GM19035 (cell line): ENCODE measurements at regions not wholly inside any gene's neighbourhood (a gene's known extent, or its start where the extent isn't known, plus 50 kb on each side); places are given as distances from the start of the nearest gene placed in this dataset.
"Not testable (repeated sequence)": the region's sequence is repeated elsewhere in the genome, so short reads cannot be mapped to it uniquely, and the experiment has no call there.

Experiments used
- ATAC-seq: cut with Tn5 transposase; IDR thresholded peaks from one replicate; pipeline ENCODE4 v1.9.1; 2021; ENCODE audit not compliant: unreplicated experiment

DNA sequence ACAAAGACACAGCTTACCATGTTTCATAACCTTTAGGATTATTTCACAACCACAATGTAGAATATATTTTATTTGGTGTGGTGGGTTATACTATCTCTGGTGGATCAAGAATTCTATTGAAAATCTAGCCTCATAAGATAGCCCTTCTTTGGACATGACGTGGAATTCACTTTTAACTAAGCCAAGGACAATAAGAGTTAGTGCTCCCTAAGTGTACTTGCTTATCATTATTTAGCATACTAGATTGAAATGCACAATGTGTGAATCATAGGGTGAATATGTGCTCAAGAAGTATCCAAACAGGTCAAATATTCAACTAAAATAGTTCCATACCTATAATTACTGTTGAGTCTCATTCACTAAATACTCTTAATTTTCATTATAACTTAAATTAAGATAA lies 1179.5 kb upstream of the GOT2 start:
- ATAC-seq = no peak

DNA sequence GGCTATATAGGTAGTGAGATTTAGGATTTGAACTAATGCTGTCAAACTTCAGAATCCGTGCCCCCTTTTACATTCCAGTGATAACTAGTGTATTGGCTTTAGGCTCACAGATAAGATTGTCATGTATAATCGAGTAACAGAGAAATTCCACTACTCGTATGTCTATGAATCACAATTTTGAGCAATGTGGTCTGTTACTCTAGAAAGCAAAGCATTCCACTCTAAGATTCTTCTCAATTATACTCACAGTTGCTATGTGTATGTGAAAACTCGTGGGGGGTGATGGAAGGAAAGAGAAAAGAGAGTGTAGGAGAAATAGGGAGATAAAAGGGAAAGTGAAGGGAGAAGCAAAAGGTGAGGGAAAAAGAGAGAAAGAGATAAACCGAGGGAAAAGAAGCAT lies 1175.1 kb upstream of the GOT2 start:
- ATAC-seq = no peak

DNA sequence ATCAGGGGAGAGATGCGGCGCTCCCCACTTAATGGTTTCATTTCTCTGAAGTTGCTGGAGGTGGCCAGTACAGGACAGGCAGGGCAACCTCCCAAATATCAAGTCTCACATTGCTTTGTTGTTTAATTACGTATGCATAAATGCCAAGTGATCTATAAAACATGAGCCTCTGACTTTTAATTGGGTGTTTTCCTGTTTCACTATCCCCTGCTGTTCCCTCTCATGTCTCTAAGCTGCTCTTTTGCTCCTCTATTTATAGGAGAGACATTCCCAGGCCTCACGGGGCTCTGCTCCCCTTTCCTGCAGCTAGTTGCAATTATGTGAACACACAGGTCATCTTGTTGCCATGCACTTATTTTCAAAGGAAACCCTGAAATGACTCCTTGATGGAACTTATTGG lies 1173.5 kb upstream of the GOT2 start:
- no peak for ATAC-seq

DNA sequence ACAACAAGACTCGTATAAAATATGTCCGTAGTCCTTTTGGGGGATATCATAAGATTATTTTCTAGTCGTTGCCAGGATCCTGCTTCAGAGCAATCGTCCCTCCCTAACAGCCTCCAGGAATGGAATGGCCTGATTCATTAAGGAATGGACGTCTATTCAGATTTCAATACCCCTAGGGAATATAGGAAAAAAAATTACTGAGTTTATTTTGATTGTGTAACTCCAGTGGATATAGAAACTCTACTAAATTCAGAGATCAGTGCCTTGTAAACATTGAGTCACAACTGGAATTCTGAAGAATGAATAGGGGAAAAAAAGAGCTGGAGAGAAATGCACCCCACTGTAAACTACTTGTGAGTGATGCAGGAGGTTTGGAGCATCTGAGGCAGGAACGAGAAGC lies 1171.5 kb upstream of the GOT2 start:
- no peak for ATAC-seq

DNA sequence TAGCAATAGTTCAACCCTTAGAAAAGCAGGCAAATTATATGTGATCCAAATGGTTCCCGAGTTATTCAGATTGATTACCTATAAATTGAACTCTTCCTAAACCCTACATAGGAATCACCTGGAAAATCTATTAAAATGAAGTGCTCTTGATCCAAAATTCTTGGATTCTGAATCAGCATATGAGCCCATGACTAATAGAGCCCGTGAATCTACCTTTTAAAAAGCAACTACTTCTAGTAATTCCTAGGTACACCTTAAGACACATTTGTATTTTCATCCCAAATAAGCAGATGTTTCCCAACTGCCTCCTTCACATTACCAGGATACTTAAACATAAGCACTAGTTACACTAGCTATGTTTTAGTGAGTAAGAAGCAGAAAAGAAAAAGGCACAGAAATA lies 1171.0 kb upstream of the GOT2 start:
- no peak for ATAC-seq

DNA sequence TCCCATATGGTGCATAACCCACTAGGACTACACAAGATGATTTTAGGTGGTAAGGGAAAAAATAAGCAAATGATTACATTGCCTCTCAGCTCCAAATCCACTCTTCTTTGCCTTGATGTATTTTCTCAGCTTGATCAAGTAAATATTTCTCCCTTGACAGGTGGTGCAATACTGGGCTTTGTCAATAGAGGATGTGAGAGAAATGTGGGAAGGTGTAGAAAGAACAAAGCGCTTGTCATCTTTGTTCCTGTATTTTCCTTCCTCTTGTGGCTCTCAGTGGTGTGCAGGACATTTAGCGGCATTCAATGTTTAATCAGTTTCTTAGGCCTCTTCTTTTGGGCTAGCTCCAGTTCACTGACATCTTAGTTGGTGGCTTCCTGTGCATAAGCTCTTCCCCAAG lies 1165.8 kb upstream of the GOT2 start:
- ATAC-seq = no peak

DNA sequence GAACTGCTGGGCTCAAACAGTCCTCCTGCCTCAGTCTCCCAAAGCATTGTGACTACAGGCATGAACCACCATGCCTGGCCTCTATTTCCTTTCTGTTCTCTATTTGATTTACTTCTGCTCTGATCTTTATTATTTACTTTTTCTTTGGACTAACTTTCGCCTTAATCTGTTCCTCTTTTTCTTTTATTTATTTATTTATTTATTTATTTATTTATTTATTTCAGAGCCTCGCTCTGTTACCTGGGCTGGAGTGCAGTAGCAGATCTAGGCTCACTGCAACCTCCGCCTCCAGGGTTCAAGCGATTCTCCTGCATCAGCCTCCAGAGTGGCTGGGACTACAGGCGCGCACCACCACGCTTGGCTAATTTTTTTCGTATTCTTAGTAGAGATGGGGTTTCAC lies 1158.3 kb upstream of the GOT2 start:
- ATAC-seq = no peak

DNA sequence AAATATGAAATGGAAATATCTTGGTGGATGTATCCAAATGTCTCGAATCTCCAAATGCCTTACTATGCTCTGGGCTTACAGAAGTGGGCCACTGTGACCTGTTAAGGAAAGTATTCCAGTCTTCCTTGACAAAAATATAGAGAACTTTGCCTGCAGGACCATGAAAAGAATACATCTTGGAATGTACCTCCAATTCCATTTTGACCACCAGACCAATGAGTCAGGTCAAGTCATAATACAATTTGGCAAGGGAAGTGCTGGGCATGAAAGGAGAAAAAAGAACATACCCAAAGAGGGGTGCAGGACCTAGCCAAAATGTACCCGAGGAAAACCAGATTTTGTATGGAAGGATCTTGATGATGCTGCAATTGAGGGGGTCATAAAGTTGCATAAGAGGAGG lies 1153.7 kb upstream of the GOT2 start:
- ATAC-seq = no peak

DNA sequence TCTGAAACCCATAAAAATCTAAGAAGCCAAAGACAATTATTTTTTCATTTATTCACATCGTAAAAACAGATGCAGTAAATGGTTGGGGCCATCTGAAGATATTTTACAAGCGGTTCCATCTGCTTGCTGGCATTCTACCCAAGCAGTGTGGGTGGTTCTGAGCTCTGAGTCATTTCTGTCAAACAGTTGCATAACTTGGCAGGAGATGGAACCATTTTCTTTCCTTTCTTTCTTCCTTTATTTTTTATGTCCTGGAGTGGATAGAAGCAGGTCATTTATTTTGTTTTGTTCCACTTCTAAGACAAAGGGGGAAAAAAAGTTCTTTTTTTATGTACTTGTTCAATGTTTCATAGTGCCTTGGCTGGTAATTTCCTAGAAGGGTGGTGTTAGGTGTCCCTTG lies 1151.9 kb upstream of the GOT2 start:
- no peak for ATAC-seq

DNA sequence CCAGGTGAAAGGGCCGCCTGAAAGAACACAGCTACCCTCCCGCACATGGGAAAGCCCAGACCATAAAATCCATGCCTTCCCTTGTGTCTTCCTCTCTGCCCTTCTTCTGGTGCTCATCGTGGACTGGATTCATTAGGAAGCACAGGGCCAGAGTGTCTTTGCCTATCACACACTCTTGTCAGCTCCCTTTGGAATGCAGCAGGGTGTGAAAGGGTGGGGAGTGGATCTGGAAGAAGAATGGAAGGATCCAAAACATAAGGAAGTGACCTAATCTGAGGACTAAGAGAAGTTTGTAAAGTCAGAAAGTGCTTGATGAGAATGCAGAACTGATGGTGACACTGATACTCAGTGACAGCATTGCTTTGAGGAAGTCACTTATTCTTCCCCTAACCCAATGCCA lies 1147.3 kb upstream of the GOT2 start:
- no peak for ATAC-seq

DNA sequence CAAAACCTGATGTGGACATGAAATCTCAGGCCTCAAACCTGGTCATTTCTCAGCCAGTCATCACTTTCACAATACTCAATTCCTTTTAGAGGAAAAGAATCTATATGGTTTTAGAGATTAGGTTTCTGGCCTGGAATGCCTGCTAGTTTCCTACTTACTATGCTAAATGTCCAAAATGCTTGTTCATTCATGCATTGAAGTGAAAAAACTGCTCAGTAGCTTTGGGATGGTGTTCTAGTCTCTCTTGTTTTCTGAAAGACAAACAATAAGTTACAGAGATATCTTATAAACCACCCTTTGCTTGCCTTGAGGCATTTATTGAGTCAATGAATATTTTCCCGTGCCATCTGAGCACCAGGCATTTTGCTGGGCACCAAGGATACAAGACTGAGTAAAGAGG lies 1146.5 kb upstream of the GOT2 start:
- no peak for ATAC-seq

DNA sequence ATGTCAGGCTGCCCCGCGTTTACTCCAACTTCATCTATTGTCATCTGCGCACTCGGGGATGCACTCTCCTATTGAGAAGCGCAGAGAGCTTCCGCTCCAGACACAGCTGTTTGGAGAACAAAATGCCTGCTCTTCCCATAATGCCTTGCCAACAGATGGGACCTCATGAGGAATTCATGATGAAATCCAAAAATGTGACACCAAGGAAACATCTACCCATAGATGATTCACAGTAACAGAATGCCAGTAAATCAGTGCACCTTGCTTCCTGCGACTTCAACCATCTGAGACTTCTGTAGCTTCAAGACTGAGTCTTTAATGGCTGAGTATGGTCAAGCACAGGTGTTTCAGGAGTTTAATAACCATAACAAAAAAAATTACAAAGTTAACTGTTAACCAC lies 1144.9 kb upstream of the GOT2 start:
- no peak for ATAC-seq

DNA sequence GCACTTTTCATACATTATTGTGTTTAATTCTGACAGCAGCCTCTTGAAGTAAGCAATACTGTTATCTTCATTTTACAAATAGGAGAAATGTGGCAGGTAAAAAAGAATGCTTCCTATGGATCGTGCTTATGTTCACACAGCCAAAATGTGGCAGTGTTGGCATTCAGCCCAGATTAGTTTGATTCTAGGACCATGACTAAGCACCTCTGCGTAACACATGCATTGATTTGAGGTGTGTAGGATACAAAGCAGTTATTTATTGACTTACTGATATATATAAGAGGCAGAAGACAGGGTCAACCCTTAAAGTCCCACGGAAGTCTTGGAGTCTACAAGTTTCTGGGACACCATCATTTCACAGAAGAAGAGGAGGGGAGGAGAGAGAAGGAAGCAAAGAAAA lies 1144.4 kb upstream of the GOT2 start:
- no peak for ATAC-seq

DNA sequence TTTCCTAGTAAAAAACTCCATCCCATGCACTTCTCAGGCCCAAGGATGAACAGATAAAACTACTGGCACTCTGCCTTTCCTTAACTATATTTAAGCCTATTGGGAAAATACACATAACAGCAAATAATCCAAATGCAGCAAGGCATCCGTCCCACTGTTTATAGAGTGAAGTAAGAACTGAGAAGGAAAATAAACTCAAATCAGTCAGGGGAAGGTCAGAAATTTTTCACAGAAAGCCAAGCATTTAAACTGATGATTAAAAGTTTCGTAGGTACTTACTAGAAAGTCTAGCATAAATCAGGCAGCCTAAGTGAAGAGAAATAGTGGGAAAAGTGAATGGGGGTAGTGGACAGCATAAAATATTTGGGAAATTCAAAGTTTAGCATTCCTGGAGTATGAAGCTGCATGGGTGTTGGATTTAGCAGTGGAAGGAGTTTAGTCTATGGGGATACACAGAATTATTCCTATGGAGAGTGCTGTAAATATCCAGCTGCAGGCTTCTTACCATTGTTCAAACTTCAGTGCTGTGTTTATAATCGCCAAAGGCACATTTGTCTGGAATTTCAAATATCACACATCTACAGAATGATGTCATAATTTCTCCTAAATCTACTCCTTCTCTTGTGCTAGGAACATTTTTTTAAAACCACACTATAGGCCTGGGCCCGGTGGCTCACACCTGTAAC lies 1131.0 kb upstream of the GOT2 start:
- no peak for ATAC-seq

DNA sequence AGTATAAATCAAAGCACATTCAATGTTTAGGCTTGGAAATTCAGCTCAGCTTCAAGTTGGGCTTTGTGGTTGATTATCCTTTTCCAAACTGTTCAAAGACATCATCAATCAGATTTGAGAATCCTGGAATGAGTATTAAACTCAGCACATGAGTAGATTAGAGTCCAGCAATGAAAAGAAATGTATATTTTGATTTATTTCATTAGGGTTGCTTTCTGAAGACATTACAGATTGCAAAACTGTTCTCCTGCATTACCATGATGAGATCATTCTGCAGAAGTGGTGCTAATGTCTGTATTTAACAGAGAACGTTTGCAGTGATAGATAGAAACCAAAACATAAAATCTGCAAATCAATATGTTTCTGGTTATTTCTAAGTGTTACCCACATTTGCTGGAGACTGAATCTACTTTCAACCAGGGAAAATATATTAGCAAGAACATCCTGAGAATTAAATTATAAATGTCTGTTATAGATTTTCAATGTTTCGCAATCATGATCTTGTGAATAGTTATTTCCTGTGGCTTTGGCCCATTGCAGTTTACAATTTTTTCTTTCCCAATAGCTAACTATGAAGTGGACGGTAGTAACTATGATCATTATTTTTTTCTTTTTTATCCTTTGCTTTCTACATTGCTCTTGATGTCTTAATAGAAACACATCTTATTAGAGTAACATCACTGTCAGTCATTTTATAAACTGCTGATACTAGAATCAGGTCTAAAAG lies 1125.7 kb upstream of the GOT2 start:
- ATAC-seq = no peak

DNA sequence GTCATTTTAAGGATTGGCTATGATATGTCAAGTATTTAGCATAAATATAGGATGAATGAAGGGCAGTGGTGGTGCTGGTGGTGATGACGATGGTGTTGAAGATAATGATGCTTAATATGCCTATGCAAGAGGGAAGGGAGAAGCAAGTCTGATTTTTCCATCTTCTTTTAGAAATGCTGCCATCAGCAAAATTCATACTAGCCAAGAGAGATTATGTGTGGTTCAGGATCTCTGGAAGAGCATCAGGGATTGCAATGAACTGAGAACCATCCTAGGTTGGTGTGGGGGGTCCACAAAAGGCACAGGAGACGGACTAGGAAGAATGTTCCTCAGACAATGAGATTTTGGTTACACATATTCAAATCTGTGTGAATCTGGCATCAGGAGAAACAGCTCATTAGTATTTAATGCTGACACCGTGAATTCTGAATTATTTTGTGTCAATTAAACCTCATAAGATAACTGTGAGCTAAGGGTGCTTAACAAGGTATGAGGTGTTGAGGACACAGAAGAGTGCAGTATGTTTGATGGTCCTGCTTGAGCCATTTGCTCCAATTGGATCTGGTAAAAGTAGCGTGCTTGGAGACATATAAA lies 1120.8 kb upstream of the GOT2 start:
- ATAC-seq = no peak

DNA sequence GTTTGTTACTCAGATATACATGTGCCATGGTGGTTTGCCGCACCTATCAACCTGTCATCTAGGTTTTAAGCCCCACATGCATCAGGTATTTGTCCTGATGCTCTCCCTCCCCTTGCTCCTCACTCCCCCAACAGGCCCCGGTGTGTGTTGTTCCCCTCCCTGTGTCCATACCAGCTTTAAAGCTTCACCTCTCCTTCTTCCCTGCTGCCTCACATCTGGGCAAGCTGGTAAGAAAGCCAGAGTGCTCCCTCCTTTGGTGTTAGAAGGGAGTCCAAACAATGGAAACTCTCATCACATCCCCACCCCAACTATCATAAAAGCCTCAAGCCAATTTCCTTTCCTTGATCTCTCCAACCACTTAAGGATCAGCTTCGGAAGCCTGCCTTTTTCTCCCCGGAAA lies 1115.6 kb upstream of the GOT2 start:
- no peak for ATAC-seq

DNA sequence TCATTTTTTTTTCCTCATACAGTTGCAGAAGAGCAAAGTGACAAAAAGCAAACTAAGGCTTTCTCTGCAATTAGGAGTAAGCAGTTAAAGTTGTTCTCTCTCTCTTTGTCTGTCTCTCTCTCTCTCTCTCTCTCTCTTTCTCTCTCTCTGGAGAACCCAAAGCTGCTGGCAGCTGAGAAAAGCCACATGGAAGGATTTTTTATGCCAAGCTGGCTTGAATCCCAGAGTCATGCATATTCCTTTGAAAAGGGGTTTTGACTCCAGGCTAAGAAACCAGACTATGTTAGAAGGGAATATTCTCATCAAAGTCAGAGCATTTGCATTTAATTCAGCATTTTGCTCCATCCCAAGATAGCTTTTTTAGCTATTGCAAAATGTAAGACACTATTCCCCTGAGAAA lies 1114.2 kb upstream of the GOT2 start:
- ATAC-seq = no peak

DNA sequence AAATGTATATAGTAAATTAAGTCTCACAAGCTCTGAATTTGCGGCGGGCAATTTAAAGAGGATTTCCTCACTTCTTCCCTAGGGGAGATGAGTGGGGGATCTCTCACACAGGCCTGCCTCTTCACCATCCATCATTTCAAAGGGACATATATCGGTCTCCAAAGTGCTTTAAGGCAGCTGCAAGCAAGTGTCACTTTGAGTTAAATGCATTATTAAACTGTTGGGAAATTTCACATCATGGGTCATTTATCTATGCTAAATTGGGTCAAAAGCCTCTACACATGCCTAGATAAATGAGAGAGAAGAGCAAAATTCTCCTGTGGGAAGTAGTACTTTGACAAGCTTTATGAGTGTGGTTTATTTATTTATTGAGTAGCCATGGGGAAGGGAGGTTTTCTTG lies 1106.1 kb upstream of the GOT2 start:
- no peak for ATAC-seq

DNA sequence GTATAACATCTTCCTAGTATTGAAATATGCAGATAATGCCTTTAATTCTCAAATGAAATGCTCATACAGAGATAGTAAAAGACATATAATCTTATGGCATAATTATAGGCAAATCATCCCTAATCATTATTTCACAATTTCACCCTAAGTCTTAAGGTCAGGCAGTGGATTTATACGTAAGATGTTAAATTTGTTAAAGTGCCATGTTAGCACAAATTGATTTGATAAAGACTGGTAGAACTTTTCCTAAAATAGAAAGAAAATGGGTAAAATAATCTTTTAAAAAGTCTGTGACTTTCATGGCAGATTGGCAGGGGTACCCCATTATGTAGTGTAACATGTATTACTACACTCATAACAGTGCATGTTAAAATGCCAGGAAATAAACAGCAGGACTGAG lies 1092.7 kb upstream of the GOT2 start:
- ATAC-seq = no peak

DNA sequence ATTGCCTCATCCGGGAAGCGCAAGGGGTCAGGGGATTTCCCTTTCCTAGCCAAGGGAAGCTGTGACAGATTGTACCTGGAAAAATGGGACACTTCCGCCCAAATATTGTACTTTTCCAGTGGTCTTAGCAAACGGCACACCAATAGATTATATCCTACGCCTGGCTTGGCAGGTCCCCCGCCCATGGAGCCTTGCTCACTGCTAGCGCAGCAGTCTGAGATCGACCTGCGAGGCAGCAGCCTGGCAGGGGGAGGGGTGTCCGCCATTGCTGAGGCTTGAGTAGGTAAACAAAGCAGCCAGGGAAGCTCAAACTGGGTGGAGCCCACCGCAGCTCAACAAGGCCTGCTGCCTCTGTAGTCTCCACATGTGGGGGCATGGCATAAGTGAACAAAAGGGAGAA lies 1075.4 kb upstream of the GOT2 start:
- ATAC-seq = not testable (repeated sequence)

DNA sequence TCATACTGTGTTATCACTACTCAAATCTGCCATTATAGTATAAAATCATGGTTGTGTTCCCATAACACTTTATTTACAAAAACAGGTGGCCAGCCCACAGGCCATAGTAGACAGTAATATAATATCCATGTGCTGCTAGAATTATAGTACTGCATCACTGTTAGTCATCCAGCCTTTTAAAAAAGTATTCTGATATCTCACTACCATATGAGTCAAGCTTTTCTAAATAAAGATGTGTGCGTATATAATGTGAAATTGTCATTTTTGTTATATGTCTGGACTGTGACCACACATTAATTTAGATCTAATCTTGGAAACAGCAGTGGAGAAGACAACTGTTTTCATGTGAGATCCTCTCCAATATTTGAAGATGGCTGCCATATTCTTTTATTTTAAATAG lies 1049.1 kb upstream of the GOT2 start:
- no peak for ATAC-seq

DNA sequence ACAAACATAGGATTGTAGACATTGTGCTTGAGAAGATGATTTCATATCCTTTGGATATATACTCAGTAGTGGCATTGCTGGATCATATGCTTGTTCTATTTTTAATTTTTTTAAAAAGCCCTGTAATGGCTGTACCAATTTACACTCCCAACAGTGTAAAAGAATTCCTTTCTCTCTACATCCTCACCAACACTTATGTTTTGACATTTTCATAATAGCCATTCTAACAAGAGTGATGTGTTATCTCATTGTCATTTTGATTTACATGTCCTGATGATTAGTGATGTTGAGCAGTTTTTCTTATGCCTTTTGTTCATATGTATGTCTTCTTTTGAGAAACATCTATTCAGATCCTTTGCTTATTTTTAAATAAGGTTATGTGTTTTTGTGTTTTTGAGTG lies 1039.2 kb upstream of the GOT2 start:
- no peak for ATAC-seq
